K562 (cell line): ENCODE measurements at regions not wholly inside any gene's neighbourhood (a gene's known extent, or its start where the extent isn't known, plus 50 kb on each side); places are given as distances from the start of the nearest gene placed in this dataset.

ENCODE experiments used
- ATF7 ChIP-seq: fragments of 450-650 bp; IDR thresholded peaks from 2 replicates; pipeline ENCODE4 v1.7.1; 2014; ENCODE audit warnings: mild to moderate bottlenecking, moderate library complexity
- CBX3 ChIP-seq, 2 experiments: IDR thresholded peaks; 1 replicate in 1 of 2; 2 replicates in 1 of 2; pipeline ENCODE4 v1.6.1; 2012; ENCODE audit warnings: inconsistent platforms in 2 of 2, low read length in 2 of 2, borderline replicate concordance in 1 of 2, control low read depth in 1 of 2
- EZH2 ChIP-seq: IDR thresholded peaks from 2 replicates; pipeline ENCODE4 v1.6.1; 2012; ENCODE audit warnings: low read depth, mild to moderate bottlenecking, inconsistent platforms, low read length, borderline replicate concordance
- HNRNPL ChIP-seq: fragments of 200-400 bp; formaldehyde crosslinking; IDR thresholded peaks from 2 replicates; pipeline ENCODE4 v1.6.1; 2017; ENCODE audit warnings: low read depth, mild to moderate bottlenecking, low read length
- MCM7 ChIP-seq, 2 experiments: fragments of 450-650 bp; IDR thresholded peaks; 2 replicates each; pipeline ENCODE4 v1.6.1; 2016 to 2018
- RAD21 ChIP-seq, 2 experiments: fragments of 250-450 bp in 1 of 2; fragments of 450-650 bp in 1 of 2; sonication (Bioruptor Pico) in 1 of 2; formaldehyde crosslinking in 1 of 2; IDR thresholded peaks in 1 of 2; conservative IDR thresholded peaks in 1 of 2; 2 replicates each; pipeline versions ENCODE4 v1.4.0 to v1.8.0; 2020 to 2022; ENCODE audit warnings: mild to moderate bottlenecking in 2 of 2, moderate library complexity in 1 of 2
- RBM34 ChIP-seq: fragments of 200-400 bp; formaldehyde crosslinking; IDR thresholded peaks from 2 replicates; pipeline ENCODE4 v1.6.1; 2018; ENCODE audit warnings: low read length, borderline replicate concordance; ENCODE audit not compliant: insufficient read depth
- SMARCA5 ChIP-seq: fragments of 450-650 bp; IDR thresholded peaks from 2 replicates; pipeline ENCODE4 v1.6.1; 2016
- SNIP1 ChIP-seq: fragments of 450-650 bp; IDR thresholded peaks from 2 replicates; pipeline ENCODE4 v1.7.1; 2017; ENCODE audit warnings: low read depth, mild to moderate bottlenecking
- TF ChIP-seq, protein P1 (sequence below): sonication (generic); formaldehyde crosslinking; IDR thresholded peaks from 2 replicates; pipeline ENCODE4 v1.8.0; 2022; ENCODE audit warnings: missing genetic modification reagents, mild to moderate bottlenecking, moderate library complexity, borderline replicate concordance
- TF ChIP-seq, protein P2 (sequence below), 3 experiments: IDR thresholded peaks in 2 of 3; conservative IDR thresholded peaks in 1 of 3; 2 replicates each; pipeline ENCODE4 v1.5.1; 2011 to 2012; ENCODE audit warnings: low read length in 3 of 3, mild to moderate bottlenecking in 3 of 3, control low read depth in 2 of 3, improper control_type of control experiment in 1 of 3, inconsistent platforms in 1 of 3, low read depth in 1 of 3, mixed read lengths in 1 of 3, moderate library complexity in 1 of 3; ENCODE audit not compliant: insufficient read depth in 2 of 3
- TF ChIP-seq, protein P3 (sequence below): sonication (generic); formaldehyde crosslinking; IDR thresholded peaks from 2 replicates; pipeline ENCODE4 v1.8.0; 2022; ENCODE audit warnings: mild to moderate bottlenecking, missing genetic modification reagents, borderline replicate concordance

DNA sequence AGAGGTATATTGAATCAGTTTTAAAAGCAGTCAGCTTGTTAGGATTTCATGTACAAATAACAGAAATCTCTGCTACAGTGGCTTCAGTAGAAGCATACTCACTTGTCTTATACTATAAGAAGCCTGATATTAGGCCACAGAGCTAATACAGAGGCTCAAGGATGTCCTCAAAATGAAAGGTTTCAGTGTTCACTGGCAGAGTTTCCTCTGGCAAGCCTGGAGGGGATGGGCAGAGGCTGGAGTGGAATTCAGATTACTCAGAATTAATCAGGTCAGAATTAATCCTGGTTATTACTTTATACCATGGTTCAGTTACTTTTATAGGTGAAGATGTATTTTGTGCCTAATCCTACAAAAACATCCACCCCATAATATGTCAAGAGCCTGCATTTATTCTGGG is 520.5 kb downstream of the USP25 start:
- TF ChIP-seq EZH2, result no peak
- TF ChIP-seq, protein P1, sequence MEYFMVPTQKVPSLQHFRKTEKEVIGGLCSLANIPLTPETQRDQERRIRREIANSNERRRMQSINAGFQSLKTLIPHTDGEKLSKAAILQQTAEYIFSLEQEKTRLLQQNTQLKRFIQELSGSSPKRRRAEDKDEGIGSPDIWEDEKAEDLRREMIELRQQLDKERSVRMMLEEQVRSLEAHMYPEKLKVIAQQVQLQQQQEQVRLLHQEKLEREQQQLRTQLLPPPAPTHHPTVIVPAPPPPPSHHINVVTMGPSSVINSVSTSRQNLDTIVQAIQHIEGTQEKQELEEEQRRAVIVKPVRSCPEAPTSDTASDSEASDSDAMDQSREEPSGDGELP (CRISPR knock-in tag), result no peak
- no peak for TF ChIP-seq RAD21 (CRISPR knock-in tag; conservative IDR thresholded peaks at IDR 0.05 in 1 of 2, IDR thresholded peaks at IDR 0.05 in 1 of 2)
- no peak for TF ChIP-seq MCM7 (IDR thresholded peaks at IDR 0.05)
- no peak for TF ChIP-seq SMARCA5
- TF ChIP-seq, protein P2, sequence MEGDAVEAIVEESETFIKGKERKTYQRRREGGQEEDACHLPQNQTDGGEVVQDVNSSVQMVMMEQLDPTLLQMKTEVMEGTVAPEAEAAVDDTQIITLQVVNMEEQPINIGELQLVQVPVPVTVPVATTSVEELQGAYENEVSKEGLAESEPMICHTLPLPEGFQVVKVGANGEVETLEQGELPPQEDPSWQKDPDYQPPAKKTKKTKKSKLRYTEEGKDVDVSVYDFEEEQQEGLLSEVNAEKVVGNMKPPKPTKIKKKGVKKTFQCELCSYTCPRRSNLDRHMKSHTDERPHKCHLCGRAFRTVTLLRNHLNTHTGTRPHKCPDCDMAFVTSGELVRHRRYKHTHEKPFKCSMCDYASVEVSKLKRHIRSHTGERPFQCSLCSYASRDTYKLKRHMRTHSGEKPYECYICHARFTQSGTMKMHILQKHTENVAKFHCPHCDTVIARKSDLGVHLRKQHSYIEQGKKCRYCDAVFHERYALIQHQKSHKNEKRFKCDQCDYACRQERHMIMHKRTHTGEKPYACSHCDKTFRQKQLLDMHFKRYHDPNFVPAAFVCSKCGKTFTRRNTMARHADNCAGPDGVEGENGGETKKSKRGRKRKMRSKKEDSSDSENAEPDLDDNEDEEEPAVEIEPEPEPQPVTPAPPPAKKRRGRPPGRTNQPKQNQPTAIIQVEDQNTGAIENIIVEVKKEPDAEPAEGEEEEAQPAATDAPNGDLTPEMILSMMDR (IDR thresholded peaks at IDR 0.05 in 2 of 3, conservative IDR thresholded peaks at IDR 0.05 in 1 of 3; ENCODE audit: insufficient read depth in 2 of 3, low read depth in 1 of 3, low read length in 3 of 3), result no peak
- no peak for TF ChIP-seq ATF7
- no peak for TF ChIP-seq RBM34
- TF ChIP-seq SNIP1, result no peak
- no peak for TF ChIP-seq CBX3 (IDR thresholded peaks at IDR 0.05; ENCODE audit: borderline replicate concordance in 1 of 2, low read length in 2 of 2)
- no peak for TF ChIP-seq HNRNPL
- TF ChIP-seq, protein P3, sequence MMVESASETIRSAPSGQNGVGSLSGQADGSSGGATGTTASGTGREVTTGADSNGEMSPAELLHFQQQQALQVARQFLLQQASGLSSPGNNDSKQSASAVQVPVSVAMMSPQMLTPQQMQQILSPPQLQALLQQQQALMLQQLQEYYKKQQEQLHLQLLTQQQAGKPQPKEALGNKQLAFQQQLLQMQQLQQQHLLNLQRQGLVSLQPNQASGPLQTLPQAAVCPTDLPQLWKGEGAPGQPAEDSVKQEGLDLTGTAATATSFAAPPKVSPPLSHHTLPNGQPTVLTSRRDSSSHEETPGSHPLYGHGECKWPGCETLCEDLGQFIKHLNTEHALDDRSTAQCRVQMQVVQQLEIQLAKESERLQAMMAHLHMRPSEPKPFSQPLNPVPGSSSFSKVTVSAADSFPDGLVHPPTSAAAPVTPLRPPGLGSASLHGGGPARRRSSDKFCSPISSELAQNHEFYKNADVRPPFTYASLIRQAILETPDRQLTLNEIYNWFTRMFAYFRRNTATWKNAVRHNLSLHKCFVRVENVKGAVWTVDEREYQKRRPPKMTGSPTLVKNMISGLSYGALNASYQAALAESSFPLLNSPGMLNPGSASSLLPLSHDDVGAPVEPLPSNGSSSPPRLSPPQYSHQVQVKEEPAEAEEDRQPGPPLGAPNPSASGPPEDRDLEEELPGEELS (CRISPR knock-in tag), result no peak
